ENCODE measurements at regions not wholly inside any gene's neighbourhood (a gene's known extent, or its start where the extent isn't known, plus 50 kb on each side); places are given as distances from the start of the nearest gene placed in this dataset.

- H3K9ac ChIP-seq, result no peak overlapping the region
Measured at GRCh38 chr20:39532205-39532604, 570.1 kb downstream of the DHX35 start.

GRCh38 chr20:39528436-39528835 is 566.3 kb downstream of the DHX35 start:
- H3K4me3 ChIP-seq (ENCODE audit: low read depth, low read length), result no peak overlapping the region

More at GRCh38 chr20:39532205-39532604, 570.1 kb downstream of the DHX35 start:
- H3K9me3 ChIP-seq (ENCODE audit: control insufficient read depth, low read length), result no peaks in the 10 kb centered on the region
- no peak overlapping the region for H3K4me3 ChIP-seq (ENCODE audit: low read depth, low read length)
- H3K79me2 ChIP-seq, result no peaks in the 10 kb centered on the region
- H3K27ac ChIP-seq, result no peak overlapping the region
- no peak overlapping the region for H3K4me2 ChIP-seq (ENCODE audit: low read length)
- peaks cover 17% of the 10 kb centered on the region for H3K4me1 ChIP-seq
- H3K36me3 ChIP-seq (ENCODE audit: control insufficient read depth, insufficient read depth, low read length), result no peaks in the 10 kb centered on the region
- no peaks in the 10 kb centered on the region for H3K27me3 ChIP-seq (ENCODE audit: control insufficient read depth, insufficient read depth, low read length)
- H2AFZ ChIP-seq, result no peak overlapping the region
- no peak for TF ChIP-seq CTCF (IDR thresholded peaks at IDR 0.05)

GRCh38 chr20:39524371-39524911 is 562.3 kb downstream of the DHX35 start:
- no peaks in the 10 kb centered on the region for H3K9me3 ChIP-seq (ENCODE audit: control insufficient read depth, low read length)
- peak overlapping the region; percentile 17 for H2AFZ ChIP-seq
- H3K36me3 ChIP-seq (ENCODE audit: control insufficient read depth, insufficient read depth, low read length), result no peaks in the 10 kb centered on the region
- no peak overlapping the region for H3K4me3 ChIP-seq (ENCODE audit: low read depth, low read length)
- H3K9ac ChIP-seq, result no peak overlapping the region
- no peak overlapping the region for H3K27ac ChIP-seq
- H3K27me3 ChIP-seq (ENCODE audit: control insufficient read depth, insufficient read depth, low read length), result no peaks in the 10 kb centered on the region
- no peaks in the 10 kb centered on the region for H3K79me2 ChIP-seq
- no peak for TF ChIP-seq CTCF (IDR thresholded peaks at IDR 0.05)
- H3K4me1 ChIP-seq, result no peaks in the 10 kb centered on the region
- no peak overlapping the region for H3K4me2 ChIP-seq (ENCODE audit: low read length)

More at GRCh38 chr20:39528436-39528835, 566.3 kb downstream of the DHX35 start:
- Histone ChIP-seq H3K4me1 (peaks cover 17% of the 10 kb centered on the region), H3K79me2 (no peaks in the 10 kb centered on the region), H3K27me3 (ENCODE audit: control insufficient read depth, insufficient read depth, low read length) (no peaks in the 10 kb centered on the region), H3K9me3 (ENCODE audit: control insufficient read depth, low read length) (no peaks in the 10 kb centered on the region), H3K27ac (no peak overlapping the region), H2AFZ (no peak overlapping the region), H3K4me2 (ENCODE audit: low read length) (no peak overlapping the region), H3K36me3 (ENCODE audit: control insufficient read depth, insufficient read depth, low read length) (no peaks in the 10 kb centered on the region), H3K9ac (no peak overlapping the region)
- TF ChIP-seq CTCF (IDR thresholded peaks at IDR 0.05), result no peak

DNA sequence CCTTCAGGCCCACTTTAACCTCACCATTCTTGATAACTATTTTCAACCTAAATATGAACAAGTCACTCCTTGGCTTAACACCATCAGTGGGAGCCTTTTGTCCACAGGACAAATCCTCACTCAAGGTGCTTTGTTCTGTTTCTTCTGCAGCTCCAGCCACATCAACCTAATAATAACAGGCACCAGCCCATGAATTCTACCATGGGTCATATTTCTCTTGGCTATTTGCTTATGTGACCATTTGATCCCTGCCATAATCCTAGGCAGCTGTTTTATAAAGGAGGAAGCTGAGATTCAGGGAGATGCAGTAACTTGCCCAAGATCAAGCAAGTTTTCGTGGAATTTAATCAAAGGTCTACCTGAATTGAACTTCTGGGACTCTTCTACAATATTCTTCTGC is 561.3 kb downstream of the DHX35 start:
- H3K79me2 ChIP-seq, result no peaks in the 10 kb centered on the region
- no peak overlapping the region for H3K9ac ChIP-seq
- no peaks in the 10 kb centered on the region for H3K9me3 ChIP-seq (ENCODE audit: control insufficient read depth, low read length)
- H3K27me3 ChIP-seq (ENCODE audit: control insufficient read depth, insufficient read depth, low read length), result no peaks in the 10 kb centered on the region
- TF ChIP-seq CTCF (IDR thresholded peaks at IDR 0.05), result no peak
- no peaks in the 10 kb centered on the region for H3K36me3 ChIP-seq (ENCODE audit: control insufficient read depth, insufficient read depth, low read length)
- H3K4me2 ChIP-seq (ENCODE audit: low read length), result no peak overlapping the region
- no peak overlapping the region for H3K27ac ChIP-seq
- H3K4me1 ChIP-seq, result no peaks in the 10 kb centered on the region
- H2AFZ ChIP-seq, result no peak overlapping the region
- no peak overlapping the region for H3K4me3 ChIP-seq (ENCODE audit: low read depth, low read length)

DNA sequence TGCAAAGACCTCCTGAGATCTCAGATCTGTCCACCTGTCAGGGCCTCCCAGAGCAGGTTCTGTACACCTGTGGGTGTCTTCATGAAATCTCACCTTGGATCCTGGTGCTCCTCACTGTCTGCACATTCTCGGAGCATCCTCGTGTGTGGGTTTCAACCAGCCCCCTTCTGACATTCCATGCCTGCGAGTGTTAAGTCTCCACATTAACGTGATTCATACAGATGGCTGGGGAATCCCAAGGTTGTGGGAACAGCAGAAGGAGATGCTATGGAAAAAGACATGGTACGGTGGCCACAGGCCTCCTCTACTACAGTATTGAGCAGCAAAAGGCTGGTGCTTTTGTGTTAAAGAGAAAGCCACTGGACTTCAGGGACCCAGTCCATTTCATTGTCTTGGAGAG is 556.5 kb downstream of the DHX35 start:
- Histone ChIP-seq H2AFZ (no peak overlapping the region), H3K79me2 (no peaks in the 10 kb centered on the region), H3K9ac (no peak overlapping the region), H3K4me2 (ENCODE audit: low read length) (no peak overlapping the region), H3K9me3 (ENCODE audit: control insufficient read depth, low read length) (no peaks in the 10 kb centered on the region), H3K27ac (no peak overlapping the region), H3K36me3 (ENCODE audit: control insufficient read depth, insufficient read depth, low read length) (no peaks in the 10 kb centered on the region), H3K27me3 (ENCODE audit: control insufficient read depth, insufficient read depth, low read length) (no peaks in the 10 kb centered on the region), H3K4me1 (no peaks in the 10 kb centered on the region), H3K4me3 (ENCODE audit: low read depth, low read length) (no peak overlapping the region)
- no peak for TF ChIP-seq CTCF (IDR thresholded peaks at IDR 0.05)

Data from parathyroid adenoma (tissue), 2 donors.